ENCODE measurements at regions not wholly inside any gene's neighbourhood (a gene's known extent, or its start where the extent isn't known, plus 50 kb on each side); places are given as distances from the start of the nearest gene placed in this dataset.

GRCh38 chr9:78863531-78863930 is 566.6 kb downstream of the PSAT1 start:
- Histone ChIP-seq H3K36me3 (no peaks in the 10 kb centered on the region), H3K4me1 (no peaks in the 10 kb centered on the region), H3K4me3 (no peak overlapping the region), H3K27me3 (no peaks in the 10 kb centered on the region), H3K9me3 (no peaks in the 10 kb centered on the region), H3K27ac (no peak overlapping the region)
- DNase-seq (ENCODE audit: low spot score in 2 of 2): no peak
- 46 to 77% methylated on average over 4 of the region's 4 CpGs for WGBS, 2 donors
- TF ChIP-seq EP300 (IDR thresholded peaks at IDR 0.05) (no peak), CTCF (IDR thresholded peaks at IDR 0.05) (no peak), POLR2A (IDR thresholded peaks at IDR 0.05) (no peak)

- H3K4me3 ChIP-seq: no peak overlapping the region
- H3K36me3 ChIP-seq: no peaks in the 10 kb centered on the region
- no peak for TF ChIP-seq CTCF (IDR thresholded peaks at IDR 0.05)
- TF ChIP-seq POLR2A (IDR thresholded peaks at IDR 0.05): no peak
- no peak for TF ChIP-seq EP300 (IDR thresholded peaks at IDR 0.05)
- WGBS, 2 donors: 85 to 94% methylated on average over 2 of the region's 2 CpGs
- no peaks in the 10 kb centered on the region for H3K27me3 ChIP-seq
- no peaks in the 10 kb centered on the region for H3K9me3 ChIP-seq
- DNase-seq (ENCODE audit: low spot score in 2 of 2): no peak
- H3K4me1 ChIP-seq: no peaks in the 10 kb centered on the region
- H3K27ac ChIP-seq: no peak overlapping the region
Measured at GRCh38 chr9:78865737-78866136, 568.8 kb downstream of the PSAT1 start.

GRCh38 chr9:78866207-78867132 is 569.5 kb downstream of the PSAT1 start:
- Histone ChIP-seq H3K4me1 (no peaks in the 10 kb centered on the region), H3K36me3 (no peaks in the 10 kb centered on the region), H3K27ac (no peak overlapping the region), H3K4me3 (no peak overlapping the region), H3K27me3 (no peaks in the 10 kb centered on the region), H3K9me3 (no peaks in the 10 kb centered on the region)
- WGBS, 2 donors: 80 to 84% methylated on average over 6 of the region's 6 CpGs
- TF ChIP-seq CTCF (IDR thresholded peaks at IDR 0.05) (no peak), EP300 (IDR thresholded peaks at IDR 0.05) (no peak), POLR2A (IDR thresholded peaks at IDR 0.05) (no peak)
- no peak for DNase-seq (ENCODE audit: low spot score in 2 of 2)

- Histone ChIP-seq H3K4me1 (no peaks in the 10 kb centered on the region), H3K4me3 (no peak overlapping the region), H3K9me3 (peaks cover 0 to 5% (median 0%) of the 10 kb centered on the region in 4 donors), H3K27me3 (no peaks in the 10 kb centered on the region), H3K27ac (no peak overlapping the region), H3K36me3 (no peaks in the 10 kb centered on the region)
- TF ChIP-seq POLR2A (IDR thresholded peaks at IDR 0.05) (no peak), CTCF (IDR thresholded peaks at IDR 0.05) (no peak), EP300 (IDR thresholded peaks at IDR 0.05) (no peak)
- DNase-seq (ENCODE audit: low spot score in 2 of 2): no peak
Measured at GRCh38 chr9:78871086-78871451, 574.1 kb downstream of the PSAT1 start.

GRCh38 chr9:78871452-78872331 is 574.8 kb downstream of the PSAT1 start:
- 72 to 73% methylated on average over 4 of the region's 4 CpGs for WGBS, 2 donors
- no peak for TF ChIP-seq POLR2A (IDR thresholded peaks at IDR 0.05)
- no peak for TF ChIP-seq CTCF (IDR thresholded peaks at IDR 0.05)

More at GRCh38 chr9:78871452-78872331, 574.8 kb downstream of the PSAT1 start:
- H3K27me3 ChIP-seq: no peaks in the 10 kb centered on the region
- no peak overlapping the region for H3K27ac ChIP-seq
- H3K36me3 ChIP-seq: no peaks in the 10 kb centered on the region
- H3K9me3 ChIP-seq: peaks cover 0 to 5% (median 0%) of the 10 kb centered on the region in 4 donors
- H3K4me1 ChIP-seq: no peaks in the 10 kb centered on the region
- DNase-seq (ENCODE audit: low spot score in 2 of 2): no peak
- H3K4me3 ChIP-seq: no peak overlapping the region
